Naive thymus-derived CD8-positive, alpha-beta T cell (primary cell): ENCODE measurements at regions not wholly inside any gene's neighbourhood (a gene's known extent, or its start where the extent isn't known, plus 50 kb on each side); places are given as distances from the start of the nearest gene placed in this dataset.

Experiments used
- ATAC-seq, 2 donors: fragments of 150-1000 bp; cut with Tn5 transposase in 1 of 2; sonication (Bioruptor Pico), chemical (Tn5 transposase) in 1 of 2; 1 replicate in 1 of 2; 2 replicates in 1 of 2; pipeline ENCODE4 v1.10.0; 2021; ENCODE audit warnings: mild to moderate bottlenecking in 2 of 2, moderate library complexity in 2 of 2
- POLR2A ChIA-PET: fragments of 350-600 bp; sonication (Branson Sonifier 250); formaldehyde crosslinking; loops from one replicate; lab custom pipeline; 2021; ENCODE audit warnings: antibody characterized with exemption; lab: Charles Lee
- DNase-seq, 10 donors: peaks; one replicate each; pipeline versions ENCODE4 v3.0.0 to v3.0.0-alpha.2; 2020 to 2022
- H3K27ac Mint-ChIP-seq, 10 donors: one replicate each; pipeline ENCODE4 v1.8.0; 2020 to 2022; ENCODE audit warnings: mild to moderate bottlenecking in 10 of 10, mixed read lengths in 10 of 10, moderate library complexity in 4 of 10, inconsistent platforms in 1 of 10
- H3K27me3 Mint-ChIP-seq, 5 donors: one replicate each; pipeline ENCODE4 v1.8.0; 2021 to 2022; ENCODE audit warnings: mixed read lengths in 5 of 5
- H3K36me3 Mint-ChIP-seq, 3 donors: one replicate each; pipeline ENCODE4 v1.8.0; 2020 to 2022; ENCODE audit warnings: mixed read lengths in 3 of 3, mild to moderate bottlenecking in 2 of 3, inconsistent platforms in 1 of 3
- H3K4me1 Mint-ChIP-seq, 4 donors: one replicate each; pipeline ENCODE4 v1.8.0; 2021 to 2022; ENCODE audit warnings: mixed read lengths in 4 of 4
- H3K4me3 Mint-ChIP-seq, 10 donors: one replicate each; pipeline ENCODE4 v1.8.0; 2020 to 2022; ENCODE audit warnings: mild to moderate bottlenecking in 10 of 10, mixed read lengths in 10 of 10, moderate library complexity in 6 of 10, inconsistent platforms in 1 of 10
- H3K9me3 Mint-ChIP-seq, 9 donors: one replicate each; pipeline ENCODE4 v1.8.0; 2020 to 2022; ENCODE audit warnings: mixed read lengths in 9 of 9, mild to moderate bottlenecking in 3 of 9, inconsistent platforms in 1 of 9, moderate library complexity in 1 of 9

- Mint-ChIP-seq H3K9me3 (peaks cover 0 to 12% (median 3%) of the 10 kb centered on the region in 9 donors), H3K27ac (no peak overlapping the region), H3K4me1 (no peaks in the 10 kb centered on the region), H3K36me3 (no peaks in the 10 kb centered on the region), H3K4me3 (no peak overlapping the region), H3K27me3 (no peaks in the 10 kb centered on the region)
- POLR2A ChIA-PET, result no interaction called here
- DNase-seq (no peak), ATAC-seq (no peak)
Observed at GRCh38 chr5:51449026-51449425, 65.8 kb downstream of the ISL1 start.

GRCh38 chr5:51452562-51452961 lies 69.3 kb downstream of the ISL1 start:
- H3K36me3 Mint-ChIP-seq, result no peaks in the 10 kb centered on the region

GRCh38 chr5:51465165-51465564 lies 81.9 kb downstream of the ISL1 start:
- no peak overlapping the region for H3K4me3 Mint-ChIP-seq
- H3K4me1 Mint-ChIP-seq, result no peaks in the 10 kb centered on the region
- H3K27me3 Mint-ChIP-seq, result peaks cover 0 to 3% (median 0%) of the 10 kb centered on the region in 5 donors
- POLR2A ChIA-PET, result no interaction called here
- DNase-seq (no peak), ATAC-seq (no peak)
- no peaks in the 10 kb centered on the region for H3K36me3 Mint-ChIP-seq
- peaks cover 0 to 10% (median 0%) of the 10 kb centered on the region in 9 donors for H3K9me3 Mint-ChIP-seq
- no peak overlapping the region for H3K27ac Mint-ChIP-seq

More at GRCh38 chr5:51452562-51452961, 69.3 kb downstream of the ISL1 start:
- Mint-ChIP-seq H3K27ac (no peak overlapping the region), H3K4me3 (no peak overlapping the region), H3K9me3 (peaks cover 0 to 15% (median 4%) of the 10 kb centered on the region in 9 donors), H3K27me3 (no peaks in the 10 kb centered on the region), H3K4me1 (no peaks in the 10 kb centered on the region)
- ATAC-seq (no peak), DNase-seq (no peak)
- POLR2A ChIA-PET, result no interaction called here

GRCh38 chr5:51466214-51466613 lies 83.0 kb downstream of the ISL1 start:
- POLR2A ChIA-PET, result no interaction called here
- Mint-ChIP-seq H3K4me3 (no peak overlapping the region), H3K27ac (no peak overlapping the region), H3K9me3 (peaks cover 0 to 10% (median 0%) of the 10 kb centered on the region in 9 donors), H3K36me3 (no peaks in the 10 kb centered on the region), H3K27me3 (peaks cover 0 to 3% (median 0%) of the 10 kb centered on the region in 5 donors), H3K4me1 (no peaks in the 10 kb centered on the region)
- ATAC-seq, result no peak
- no peak for DNase-seq

- Mint-ChIP-seq H3K4me3 (no peak overlapping the region), H3K36me3 (no peaks in the 10 kb centered on the region), H3K27me3 (peaks cover 0 to 3% (median 0%) of the 10 kb centered on the region in 5 donors), H3K27ac (no peak overlapping the region), H3K4me1 (no peaks in the 10 kb centered on the region), H3K9me3 (peaks cover 0 to 10% (median 0%) of the 10 kb centered on the region in 9 donors)
- no peak for ATAC-seq
- POLR2A ChIA-PET, result no interaction called here
- DNase-seq, result no peak
Observed at GRCh38 chr5:51468196-51468595, 84.9 kb downstream of the ISL1 start.

GRCh38 chr5:51471630-51472029 lies 88.4 kb downstream of the ISL1 start:
- POLR2A ChIA-PET, result no interaction called here
- ATAC-seq (no peak), DNase-seq (no peak)
- H3K27ac Mint-ChIP-seq, result no peak overlapping the region
- peaks cover 0 to 3% (median 0%) of the 10 kb centered on the region in 5 donors for H3K27me3 Mint-ChIP-seq
- no peaks in the 10 kb centered on the region for H3K4me1 Mint-ChIP-seq
- H3K9me3 Mint-ChIP-seq, result peaks cover 0 to 10% (median 0%) of the 10 kb centered on the region in 9 donors
- H3K36me3 Mint-ChIP-seq, result no peaks in the 10 kb centered on the region
- H3K4me3 Mint-ChIP-seq, result no peak overlapping the region

GRCh38 chr5:51472472-51472871 lies 89.2 kb downstream of the ISL1 start:
- Mint-ChIP-seq H3K9me3 (peaks cover 0 to 7% (median 0%) of the 10 kb centered on the region in 9 donors), H3K36me3 (no peaks in the 10 kb centered on the region), H3K27me3 (peaks cover 0 to 3% (median 0%) of the 10 kb centered on the region in 5 donors), H3K4me3 (no peak overlapping the region), H3K4me1 (no peaks in the 10 kb centered on the region), H3K27ac (no peak overlapping the region)
- DNase-seq (no peak), ATAC-seq (no peak)
- POLR2A ChIA-PET, result no interaction called here

- Mint-ChIP-seq H3K27me3 (no peaks in the 10 kb centered on the region), H3K9me3 (peaks cover 0 to 6% (median 0%) of the 10 kb centered on the region in 9 donors), H3K36me3 (no peaks in the 10 kb centered on the region), H3K27ac (no peak overlapping the region), H3K4me1 (no peaks in the 10 kb centered on the region), H3K4me3 (no peak overlapping the region)
- POLR2A ChIA-PET, result no interaction called here
- DNase-seq (no peak), ATAC-seq (no peak)
Observed at GRCh38 chr5:51475628-51476027, 92.4 kb downstream of the ISL1 start.

GRCh38 chr5:51476431-51476830 lies 93.2 kb downstream of the ISL1 start:
- DNase-seq, result no peak
- no peak overlapping the region for H3K27ac Mint-ChIP-seq
- H3K36me3 Mint-ChIP-seq, result no peaks in the 10 kb centered on the region

GRCh38 chr5:51479840-51480239 lies 96.6 kb downstream of the ISL1 start:
- H3K4me1 Mint-ChIP-seq, result no peaks in the 10 kb centered on the region
- ATAC-seq (no peak), DNase-seq (no peak)
- no peaks in the 10 kb centered on the region for H3K27me3 Mint-ChIP-seq
- no peaks in the 10 kb centered on the region for H3K36me3 Mint-ChIP-seq
- peaks cover 0 to 22% (median 8%) of the 10 kb centered on the region in 9 donors for H3K9me3 Mint-ChIP-seq
- POLR2A ChIA-PET, result no interaction called here
- H3K27ac Mint-ChIP-seq, result no peak overlapping the region
- no peak overlapping the region for H3K4me3 Mint-ChIP-seq

More at GRCh38 chr5:51476431-51476830, 93.2 kb downstream of the ISL1 start:
- Mint-ChIP-seq H3K4me1 (no peaks in the 10 kb centered on the region), H3K4me3 (no peak overlapping the region), H3K9me3 (peaks cover 0 to 7% (median 0%) of the 10 kb centered on the region in 9 donors), H3K27me3 (no peaks in the 10 kb centered on the region)
- POLR2A ChIA-PET, result no interaction called here
- no peak for ATAC-seq

- Mint-ChIP-seq H3K9me3 (peaks cover 0 to 27% (median 11%) of the 10 kb centered on the region in 9 donors), H3K4me1 (no peaks in the 10 kb centered on the region), H3K27ac (no peak overlapping the region), H3K36me3 (no peaks in the 10 kb centered on the region), H3K27me3 (no peaks in the 10 kb centered on the region), H3K4me3 (no peak overlapping the region)
- DNase-seq (no peak), ATAC-seq (no peak)
- POLR2A ChIA-PET, result no interaction called here
Observed at GRCh38 chr5:51484326-51484725, 101.1 kb downstream of the ISL1 start.

GRCh38 chr5:51486158-51486557 lies 102.9 kb downstream of the ISL1 start:
- no peak overlapping the region for H3K4me3 Mint-ChIP-seq
- ATAC-seq, result no peak
- no peaks in the 10 kb centered on the region for H3K36me3 Mint-ChIP-seq
- no peaks in the 10 kb centered on the region for H3K27me3 Mint-ChIP-seq
- POLR2A ChIA-PET, result no interaction called here
- H3K4me1 Mint-ChIP-seq, result no peaks in the 10 kb centered on the region
- no peak overlapping the region for H3K27ac Mint-ChIP-seq
- no peak for DNase-seq
- H3K9me3 Mint-ChIP-seq, result peaks cover 0 to 26% (median 11%) of the 10 kb centered on the region in 9 donors

GRCh38 chr5:51487952-51488351 lies 104.7 kb downstream of the ISL1 start:
- Mint-ChIP-seq H3K4me1 (no peaks in the 10 kb centered on the region), H3K27me3 (no peaks in the 10 kb centered on the region), H3K27ac (no peak overlapping the region), H3K36me3 (no peaks in the 10 kb centered on the region), H3K9me3 (peaks cover 0 to 27% (median 6%) of the 10 kb centered on the region in 9 donors), H3K4me3 (no peak overlapping the region)
- ATAC-seq (no peak), DNase-seq (no peak)
- POLR2A ChIA-PET, result no interaction called here
